ENCODE measurements at regions not wholly inside any gene's neighbourhood (a gene's known extent, or its start where the extent isn't known, plus 50 kb on each side); places are given as distances from the start of the nearest gene placed in this dataset.

GRCh38 chr2:195363496-195363895 is 293.5 kb upstream of the SLC39A10 start:
- TF ChIP-seq CTCF (IDR thresholded peaks at IDR 0.05) (no peak), EZH2 (IDR thresholded peaks at IDR 0.05; ENCODE audit: borderline replicate concordance, insufficient read depth, low read depth, low read length, poor library complexity, severe bottlenecking) (no peak)

All from B cell (primary cell).